AG04450 (cell line): ENCODE measurements at regions not wholly inside any gene's neighbourhood (a gene's known extent, or its start where the extent isn't known, plus 50 kb on each side); places are given as distances from the start of the nearest gene placed in this dataset.

Source experiments
- CTCF ChIA-PET: fragments of 300-600, 350-600 bp; formaldehyde crosslinking; extraction: SDS; loops from one replicate; lab custom pipeline; 2022; ENCODE audit warnings: antibody characterized with exemption, inconsistent platforms; lab: Charles Lee
- POLR2A ChIA-PET: fragments of 350-600 bp; formaldehyde crosslinking; extraction: SDS; loops from one replicate; lab custom pipeline; 2021; ENCODE audit warnings: antibody characterized with exemption, inconsistent platforms; lab: Yijun Ruan, JAX
- DNase-seq: peaks from one replicate; pipeline ENCODE4 v3.0.0-alpha.2; 2011; ENCODE audit warnings: low read depth, low spot score
- H3K27ac ChIP-seq: one replicate; pipeline ENCODE4 v1.5.1; 2012; ENCODE audit warnings: low read depth, low read length, control low read depth
- H3K27me3 ChIP-seq: one replicate; pipeline ENCODE4 v1.6.0; 2012; ENCODE audit warnings: low read length; ENCODE audit not compliant: control insufficient read depth, insufficient read depth
- H3K4me3 ChIP-seq: 2 replicates; pipeline ENCODE4 v1.5.1; 2011; ENCODE audit warnings: mild to moderate bottlenecking, low read depth, low read length, control low read depth
- H3K9me3 ChIP-seq: 2 replicates; pipeline ENCODE4 v1.5.1; 2012; ENCODE audit warnings: low read length; ENCODE audit not compliant: control insufficient read depth, insufficient read depth
- TF ChIP-seq, protein P1 (sequence below): IDR thresholded peaks from 2 replicates; pipeline ENCODE4 v1.5.1; 2011; ENCODE audit warnings: low read depth, low read length, control low read depth, inconsistent platforms

GRCh38 chr2:441258-442022 is 153.5 kb upstream of the ALKAL2 start:
- DNase-seq, result no peak
- POLR2A ChIA-PET, result no interaction called here

GRCh38 chr2:440403-440740 is 152.5 kb upstream of the ALKAL2 start:
- H3K4me3 ChIP-seq, result no peak overlapping the region
- TF ChIP-seq, protein P1, sequence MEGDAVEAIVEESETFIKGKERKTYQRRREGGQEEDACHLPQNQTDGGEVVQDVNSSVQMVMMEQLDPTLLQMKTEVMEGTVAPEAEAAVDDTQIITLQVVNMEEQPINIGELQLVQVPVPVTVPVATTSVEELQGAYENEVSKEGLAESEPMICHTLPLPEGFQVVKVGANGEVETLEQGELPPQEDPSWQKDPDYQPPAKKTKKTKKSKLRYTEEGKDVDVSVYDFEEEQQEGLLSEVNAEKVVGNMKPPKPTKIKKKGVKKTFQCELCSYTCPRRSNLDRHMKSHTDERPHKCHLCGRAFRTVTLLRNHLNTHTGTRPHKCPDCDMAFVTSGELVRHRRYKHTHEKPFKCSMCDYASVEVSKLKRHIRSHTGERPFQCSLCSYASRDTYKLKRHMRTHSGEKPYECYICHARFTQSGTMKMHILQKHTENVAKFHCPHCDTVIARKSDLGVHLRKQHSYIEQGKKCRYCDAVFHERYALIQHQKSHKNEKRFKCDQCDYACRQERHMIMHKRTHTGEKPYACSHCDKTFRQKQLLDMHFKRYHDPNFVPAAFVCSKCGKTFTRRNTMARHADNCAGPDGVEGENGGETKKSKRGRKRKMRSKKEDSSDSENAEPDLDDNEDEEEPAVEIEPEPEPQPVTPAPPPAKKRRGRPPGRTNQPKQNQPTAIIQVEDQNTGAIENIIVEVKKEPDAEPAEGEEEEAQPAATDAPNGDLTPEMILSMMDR, result no peak
- DNase-seq, result no peak
- ChIA-PET POLR2A (no interaction called here), CTCF (no interaction called here)
- no peak overlapping the region for H3K27ac ChIP-seq
- H3K9me3 ChIP-seq, result peaks cover 83% of the 10 kb centered on the region
- no peaks in the 10 kb centered on the region for H3K27me3 ChIP-seq

More at GRCh38 chr2:441258-442022, 153.5 kb upstream of the ALKAL2 start:
- peaks cover 89% of the 10 kb centered on the region for H3K9me3 ChIP-seq
- CTCF ChIA-PET, result no interaction called here
- no peak overlapping the region for H3K27ac ChIP-seq
- H3K4me3 ChIP-seq, result no peak overlapping the region
- TF ChIP-seq, protein P1, result no peak
- no peaks in the 10 kb centered on the region for H3K27me3 ChIP-seq

DNA sequence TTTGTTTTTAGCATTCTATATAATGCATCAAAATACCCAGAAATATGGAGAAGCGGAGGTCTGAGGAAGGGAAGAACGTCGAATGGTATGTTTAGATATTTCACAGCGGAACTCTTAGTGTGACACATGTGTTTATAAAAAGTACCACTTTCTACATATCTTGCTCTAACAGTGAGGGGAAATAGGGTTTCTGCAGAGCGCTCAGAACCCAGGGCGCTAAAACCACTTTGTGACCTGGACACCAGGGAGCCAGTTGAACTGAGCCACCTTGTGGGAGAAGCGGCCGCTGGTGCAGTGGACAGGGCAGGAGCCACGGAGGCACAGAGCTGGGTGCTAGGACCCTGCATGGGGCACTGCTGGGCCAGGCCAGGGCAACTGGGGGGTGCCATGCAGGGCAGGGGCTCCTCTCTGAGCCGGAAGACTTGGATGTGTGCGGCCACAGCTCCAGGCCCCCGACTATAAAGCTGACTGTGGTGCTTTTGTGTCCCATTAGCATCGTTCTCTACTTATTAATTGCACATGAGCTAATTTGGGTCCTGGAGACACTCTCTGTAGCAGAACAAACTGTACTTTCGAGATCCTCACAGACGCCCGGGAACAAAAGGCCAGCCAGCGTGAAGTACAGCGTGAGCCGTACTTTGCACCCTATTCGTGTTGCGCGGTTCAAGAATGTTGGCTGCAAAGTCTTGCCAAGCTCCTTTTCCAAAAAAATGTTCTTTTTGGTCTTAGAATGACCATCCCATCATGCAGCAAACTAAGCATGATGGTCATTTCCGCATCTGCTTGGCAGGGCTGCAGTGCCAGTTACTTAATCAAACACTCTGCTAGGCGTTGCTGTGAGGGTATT is 151.9 kb upstream of the ALKAL2 start:
- Histone ChIP-seq H3K27me3 (no peaks in the 10 kb centered on the region), H3K4me3 (no peak overlapping the region), H3K9me3 (peaks cover 77% of the 10 kb centered on the region), H3K27ac (no peak overlapping the region)
- TF ChIP-seq, protein P1, result no peak
- CTCF ChIA-PET, result no interaction called here
- no peak for DNase-seq
- POLR2A ChIA-PET, result no interaction called here

- TF ChIP-seq, protein P1, result no peak
- no peak overlapping the region for H3K4me3 ChIP-seq
- peaks cover 73% of the 10 kb centered on the region for H3K9me3 ChIP-seq
- H3K27ac ChIP-seq, result no peak overlapping the region
- CTCF ChIA-PET, result no interaction called here
- POLR2A ChIA-PET, result no interaction called here
- no peaks in the 10 kb centered on the region for H3K27me3 ChIP-seq
- no peak for DNase-seq
Observed at GRCh38 chr2:439077-439476, 151.2 kb upstream of the ALKAL2 start.
